ENCODE measurements at regions not wholly inside any gene's neighbourhood (a gene's known extent, or its start where the extent isn't known, plus 50 kb on each side); places are given as distances from the start of the nearest gene placed in this dataset.
"Not testable (repeated sequence)": the region's sequence is repeated elsewhere in the genome, so short reads cannot be mapped to it uniquely, and the experiment has no call there.

- Histone ChIP-seq H3K4me1 (no peaks in the 10 kb centered on the region), H3K27ac (no peak overlapping the region), H3K9me3 (no peaks in the 10 kb centered on the region), H3K27me3 (no peaks in the 10 kb centered on the region), H3K4me3 (no peak overlapping the region), H3K36me3 (no peaks in the 10 kb centered on the region)
- no peak for ATAC-seq
- WGBS, 2 donors: 62 to 67% methylated on average over 3 of the region's 3 CpGs
- intact Hi-C loops (cut with DNase I): no loop called here
- no peak for TF ChIP-seq CTCF (IDR thresholded peaks at IDR 0.05)
- DNase-seq: no peak
Observed at GRCh38 chr4:147236806-147237205, 244.1 kb upstream of the EDNRA start.

GRCh38 chr4:147244786-147245185, 236.1 kb upstream of the EDNRA start:
- H3K27ac ChIP-seq: no peak overlapping the region
- H3K27me3 ChIP-seq: no peaks in the 10 kb centered on the region
- 0 to 2% methylated on average over 1 of the region's 1 CpG for WGBS, 2 donors
- no peak for TF ChIP-seq CTCF (IDR thresholded peaks at IDR 0.05)
- no peak overlapping the region for H3K4me3 ChIP-seq
- intact Hi-C loops (cut with DNase I): no loop called here
- H3K9me3 ChIP-seq: no peaks in the 10 kb centered on the region
- no peak for DNase-seq
- ATAC-seq: no peak
- no peaks in the 10 kb centered on the region for H3K36me3 ChIP-seq
- no peaks in the 10 kb centered on the region for H3K4me1 ChIP-seq

- Histone ChIP-seq H3K27ac (no peak overlapping the region), H3K4me3 (no peak overlapping the region), H3K27me3 (no peaks in the 10 kb centered on the region), H3K4me1 (no peaks in the 10 kb centered on the region), H3K9me3 (peaks cover 0 to 6% (median 0%) of the 10 kb centered on the region in 11 donors), H3K36me3 (no peaks in the 10 kb centered on the region)
- intact Hi-C loops (cut with DNase I): no loop called here
- DNase-seq (no peak), ATAC-seq (no peak)
- WGBS, 2 donors: 80 to 96% methylated on average over 1 of the region's 1 CpG
- TF ChIP-seq CTCF (IDR thresholded peaks at IDR 0.05): no peak
Observed at GRCh38 chr4:147246096-147246495, 234.8 kb upstream of the EDNRA start.

- WGBS, 2 donors: 86 to 98% methylated on average over 2 of the region's 2 CpGs
- H3K9me3 ChIP-seq; H3K27me3 ChIP-seq; H3K4me3 ChIP-seq; H3K36me3 ChIP-seq; intact Hi-C loops (cut with DNase I); ATAC-seq; DNase-seq; H3K27ac ChIP-seq; H3K4me1 ChIP-seq: not testable (repeated sequence)
Observed at GRCh38 chr4:147246528-147246927, 234.4 kb upstream of the EDNRA start.

GRCh38 chr4:147247579-147247978, 233.3 kb upstream of the EDNRA start:
- ATAC-seq: no peak
- H3K36me3 ChIP-seq: no peaks in the 10 kb centered on the region

More at GRCh38 chr4:147247579-147247978, 233.3 kb upstream of the EDNRA start:
- TF ChIP-seq CTCF (IDR thresholded peaks at IDR 0.05): no peak
- no peaks in the 10 kb centered on the region for H3K4me1 ChIP-seq
- intact Hi-C loops (cut with DNase I): no loop called here
- 73 to 88% methylated on average over 2 of the region's 2 CpGs for WGBS, 2 donors
- H3K27me3 ChIP-seq: no peaks in the 10 kb centered on the region
- H3K27ac ChIP-seq: no peak overlapping the region
- peaks cover 0 to 12% (median 0%) of the 10 kb centered on the region in 11 donors for H3K9me3 ChIP-seq
- no peak for DNase-seq
- H3K4me3 ChIP-seq: no peak overlapping the region

Measured in heart right ventricle (tissue), 16 donors.